ENCODE measurements at regions not wholly inside any gene's neighbourhood (a gene's known extent, or its start where the extent isn't known, plus 50 kb on each side); places are given as distances from the start of the nearest gene placed in this dataset.

DNA sequence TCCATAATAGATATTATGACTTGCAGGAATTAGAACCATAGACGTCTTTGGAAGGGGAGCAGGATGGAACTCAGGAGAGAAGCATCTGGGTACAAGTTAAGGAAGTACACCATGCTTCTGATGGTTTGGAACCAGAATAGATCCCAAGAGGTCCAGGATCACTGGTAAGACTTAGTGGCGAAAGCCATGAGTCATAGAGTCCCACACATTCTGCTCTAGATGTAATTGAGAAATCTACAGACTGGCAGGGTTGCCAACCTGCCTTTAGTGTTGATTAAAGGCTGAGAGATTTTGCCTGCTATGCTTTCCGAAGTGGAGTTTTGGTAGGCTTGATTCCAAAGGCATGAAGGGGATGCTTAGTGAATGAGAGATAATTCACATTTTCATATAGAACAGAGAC is 57.1 kb upstream of the C1orf87 start:
- DNase-seq (no peak), ATAC-seq (no peak)
- Histone ChIP-seq H3K27ac (ENCODE audit: low read depth, low read length) (no peak overlapping the region), H3K4me3 (ENCODE audit: low read length) (no peak overlapping the region), H3K27me3 (ENCODE audit: control insufficient read depth in 2 of 2, insufficient read depth in 2 of 2, low read length in 2 of 2) (no peaks in the 10 kb centered on the region), H3K9me3 (ENCODE audit: control insufficient read depth in 2 of 3, low read length in 3 of 3) (no peaks in the 10 kb centered on the region), H3K4me1 (ENCODE audit: control insufficient read depth in 2 of 2, insufficient read depth in 2 of 2, low read length in 2 of 2) (no peaks in the 10 kb centered on the region), H3K36me3 (ENCODE audit: control insufficient read depth in 2 of 3, insufficient read depth in 3 of 3, low read length in 3 of 3) (no peaks in the 10 kb centered on the region)
- intact Hi-C loops (cut with micrococcal nuclease), result no loop called here
- H3K27me3 Mint-ChIP-seq, result peaks cover 0 to 2% (median 0%) of the 10 kb centered on the region in 5 donors
- no peak overlapping the region for H3K27ac Mint-ChIP-seq
- no peak overlapping the region for H3K4me3 Mint-ChIP-seq
- CTCF ChIA-PET, result no interaction called here
- H3K36me3 Mint-ChIP-seq, result no peaks in the 10 kb centered on the region
- POLR2A ChIA-PET, result no interaction called here
- H3K4me1 Mint-ChIP-seq, result peaks cover 4 to 11% (median 7%) of the 10 kb centered on the region in 7 donors
- peaks cover 0 to 5% (median 0%) of the 10 kb centered on the region in 11 donors for H3K9me3 Mint-ChIP-seq

- ChIA-PET POLR2A (no interaction called here), CTCF (no interaction called here)
- H3K27ac Mint-ChIP-seq, result no peak overlapping the region
- Histone ChIP-seq H3K27me3 (ENCODE audit: control insufficient read depth in 2 of 2, insufficient read depth in 2 of 2, low read length in 2 of 2) (no peaks in the 10 kb centered on the region), H3K4me1 (ENCODE audit: control insufficient read depth in 2 of 2, insufficient read depth in 2 of 2, low read length in 2 of 2) (no peaks in the 10 kb centered on the region), H3K36me3 (ENCODE audit: control insufficient read depth in 2 of 3, insufficient read depth in 3 of 3, low read length in 3 of 3) (no peaks in the 10 kb centered on the region), H3K9me3 (ENCODE audit: control insufficient read depth in 2 of 3, low read length in 3 of 3) (no peaks in the 10 kb centered on the region), H3K27ac (ENCODE audit: low read depth, low read length) (no peak overlapping the region), H3K4me3 (ENCODE audit: low read length) (no peak overlapping the region)
- DNase-seq (no peak), ATAC-seq (no peak)
- H3K4me1 Mint-ChIP-seq, result peaks cover 4 to 11% (median 7%) of the 10 kb centered on the region in 7 donors
- peaks cover 0 to 2% (median 0%) of the 10 kb centered on the region in 5 donors for H3K27me3 Mint-ChIP-seq
- peaks cover 0 to 5% (median 0%) of the 10 kb centered on the region in 11 donors for H3K9me3 Mint-ChIP-seq
- H3K4me3 Mint-ChIP-seq, result no peak overlapping the region
- H3K36me3 Mint-ChIP-seq, result no peaks in the 10 kb centered on the region
- intact Hi-C loops (cut with micrococcal nuclease), result no loop called here
These were observed 56.3 kb upstream of the C1orf87 start for GRCh38 chr1:60129911-60130310.

DNA sequence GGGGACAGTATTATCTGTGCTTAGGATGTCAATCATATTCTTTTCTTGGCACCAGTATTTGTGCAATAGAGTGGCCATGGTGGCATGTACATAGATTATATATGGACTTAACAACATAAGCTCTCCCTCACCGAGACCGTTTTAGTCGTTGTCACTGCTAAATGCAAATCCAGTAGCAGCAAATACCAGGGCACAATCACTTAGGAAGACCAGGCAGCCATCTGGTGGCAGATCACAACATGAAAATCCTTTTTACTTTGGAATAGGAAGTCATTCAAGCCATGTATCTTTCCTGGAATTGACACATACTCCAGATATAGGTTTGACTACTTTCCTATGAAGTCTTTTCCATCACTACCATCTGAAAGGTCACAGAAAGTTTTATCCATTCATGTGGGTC is 53.2 kb upstream of the C1orf87 start:
- Histone ChIP-seq H3K27me3 (ENCODE audit: control insufficient read depth in 2 of 2, insufficient read depth in 2 of 2, low read length in 2 of 2) (no peaks in the 10 kb centered on the region), H3K4me3 (ENCODE audit: low read length) (no peak overlapping the region), H3K4me1 (ENCODE audit: control insufficient read depth in 2 of 2, insufficient read depth in 2 of 2, low read length in 2 of 2) (no peaks in the 10 kb centered on the region), H3K36me3 (ENCODE audit: control insufficient read depth in 2 of 3, insufficient read depth in 3 of 3, low read length in 3 of 3) (no peaks in the 10 kb centered on the region), H3K9me3 (ENCODE audit: control insufficient read depth in 2 of 3, low read length in 3 of 3) (no peaks in the 10 kb centered on the region), H3K27ac (ENCODE audit: low read depth, low read length) (no peak overlapping the region)
- H3K36me3 Mint-ChIP-seq, result no peaks in the 10 kb centered on the region
- intact Hi-C loops (cut with micrococcal nuclease), result no loop called here
- peaks cover 0 to 7% (median 0%) of the 10 kb centered on the region in 11 donors for H3K9me3 Mint-ChIP-seq
- H3K4me1 Mint-ChIP-seq, result no peaks in the 10 kb centered on the region
- H3K27me3 Mint-ChIP-seq, result peaks cover 0 to 2% (median 0%) of the 10 kb centered on the region in 5 donors
- H3K27ac Mint-ChIP-seq, result no peak overlapping the region
- DNase-seq (no peak), ATAC-seq (no peak)
- no peak overlapping the region for H3K4me3 Mint-ChIP-seq
- CTCF ChIA-PET, result no interaction called here
- POLR2A ChIA-PET, result no interaction called here
